H9 (cell line): ENCODE measurements at regions not wholly inside any gene's neighbourhood (a gene's known extent, or its start where the extent isn't known, plus 50 kb on each side); places are given as distances from the start of the nearest gene placed in this dataset.

ENCODE experiments used
- DNase-seq: peaks from one replicate; pipeline ENCODE4 v3.0.0-alpha.2; 2017
- H2AFZ ChIP-seq: one replicate; pipeline ENCODE4 v1.6.1; 2013; ENCODE audit warnings: mild to moderate bottlenecking, low read length, control low read depth, moderate library complexity
- H2AK5ac ChIP-seq: 2 replicates; pipeline ENCODE4 v1.6.1; 2013; ENCODE audit warnings: low read length, control low read depth, mixed read lengths; ENCODE audit not compliant: insufficient read length
- H2BK120ac ChIP-seq: one replicate; pipeline ENCODE4 v1.6.1; 2013; ENCODE audit warnings: low read depth, mild to moderate bottlenecking, low read length, control low read depth, inconsistent platforms; ENCODE audit not compliant: poor library complexity, severe bottlenecking
- H2BK12ac ChIP-seq: 2 replicates; pipeline ENCODE4 v1.6.1; 2013; ENCODE audit warnings: low read length, control low read depth, mixed read lengths, low read depth; ENCODE audit not compliant: insufficient read length
- H2BK15ac ChIP-seq: 2 replicates; pipeline ENCODE4 v1.6.1; 2013; ENCODE audit warnings: low read depth, low read length, control low read depth
- H2BK20ac ChIP-seq: one replicate; pipeline ENCODE4 v1.6.1; 2013; ENCODE audit warnings: low read depth, mild to moderate bottlenecking, low read length, control low read depth, inconsistent platforms; ENCODE audit not compliant: poor library complexity, severe bottlenecking
- H2BK5ac ChIP-seq: 2 replicates; pipeline ENCODE4 v1.6.1; 2013; ENCODE audit warnings: low read length, control low read depth, mixed read lengths; ENCODE audit not compliant: insufficient read length
- H3K14ac ChIP-seq: 2 replicates; pipeline ENCODE4 v1.6.1; 2013; ENCODE audit warnings: low read length, control low read depth; ENCODE audit not compliant: insufficient read depth
- H3K18ac ChIP-seq: 2 replicates; pipeline ENCODE4 v1.6.1; 2013; ENCODE audit warnings: low read depth, mild to moderate bottlenecking, mixed read lengths, low read length, control low read depth; ENCODE audit not compliant: insufficient read length
- H3K23ac ChIP-seq: 2 replicates; pipeline ENCODE4 v1.6.1; 2013; ENCODE audit warnings: low read length, control low read depth, mixed read lengths, low read depth; ENCODE audit not compliant: insufficient read length
- H3K23me2 ChIP-seq: 2 replicates; pipeline ENCODE4 v1.6.1; 2013; ENCODE audit warnings: low read depth, mild to moderate bottlenecking, mixed read lengths, low read length, control low read depth; ENCODE audit not compliant: insufficient read length, poor library complexity, severe bottlenecking
- H3K27ac ChIP-seq: 2 replicates; pipeline ENCODE4 v1.5.1; 2013; ENCODE audit warnings: low read length, control low read depth, mixed read lengths, low read depth; ENCODE audit not compliant: insufficient read length
- H3K27me3 ChIP-seq: 2 replicates; pipeline ENCODE4 v1.6.1; 2013; ENCODE audit warnings: low read length, control low read depth, inconsistent platforms; ENCODE audit not compliant: insufficient read depth
- H3K4ac ChIP-seq: 2 replicates; pipeline ENCODE4 v1.6.1; 2013; ENCODE audit warnings: low read depth, mild to moderate bottlenecking, control low read depth, inconsistent platforms, low read length, moderate library complexity
- H3K4me1 ChIP-seq: 2 replicates; pipeline ENCODE4 v1.6.1; 2013; ENCODE audit warnings: low read length, control low read depth, inconsistent platforms; ENCODE audit not compliant: insufficient read depth
- H3K4me2 ChIP-seq: 2 replicates; pipeline ENCODE4 v1.6.1; 2013; ENCODE audit warnings: low read length, control low read depth, mixed read lengths; ENCODE audit not compliant: insufficient read length, insufficient read depth
- H3K56ac ChIP-seq: 2 replicates; pipeline ENCODE4 v1.6.1; 2013; ENCODE audit warnings: low read depth, mild to moderate bottlenecking, mixed read lengths, low read length, control low read depth; ENCODE audit not compliant: insufficient read length
- H3K79me1 ChIP-seq: 2 replicates; pipeline ENCODE4 v1.6.1; 2013; ENCODE audit warnings: low read depth, mild to moderate bottlenecking, moderate library complexity, low read length, control low read depth, inconsistent platforms; ENCODE audit not compliant: insufficient read depth, poor library complexity, severe bottlenecking
- H3K79me2 ChIP-seq: 2 replicates; pipeline ENCODE4 v1.6.1; 2013; ENCODE audit warnings: low read length, control low read depth, inconsistent platforms; ENCODE audit not compliant: insufficient read depth
- H3K9ac ChIP-seq: 2 replicates; pipeline ENCODE4 v1.6.1; 2013; ENCODE audit warnings: low read length, control low read depth, mixed read lengths; ENCODE audit not compliant: insufficient read length; ENCODE audit errors: extremely low read depth
- H3K9me3 ChIP-seq: one replicate; pipeline ENCODE4 v1.6.1; 2013; ENCODE audit warnings: low read depth, low read length, inconsistent platforms; ENCODE audit not compliant: control insufficient read depth
- H3T11ph ChIP-seq: one replicate; pipeline ENCODE4 v1.6.1; 2013; ENCODE audit warnings: mild to moderate bottlenecking, low read length, control low read depth, inconsistent platforms
- H4K20me1 ChIP-seq: one replicate; pipeline ENCODE4 v1.6.1; 2013; ENCODE audit not compliant: control insufficient read depth, insufficient read length, insufficient read depth
- H4K5ac ChIP-seq: 2 replicates; pipeline ENCODE4 v1.6.1; 2013; ENCODE audit warnings: low read depth, mild to moderate bottlenecking, mixed read lengths, low read length, control low read depth; ENCODE audit not compliant: insufficient read length
- H4K8ac ChIP-seq: replicated peaks from 2 replicates; pipeline ENCODE4 v1.6.1; 2013; ENCODE audit warnings: low read length, control low read depth, mixed read lengths, low read depth; ENCODE audit not compliant: insufficient read length
- H4K91ac ChIP-seq: 2 replicates; pipeline ENCODE4 v1.6.1; 2013; ENCODE audit warnings: low read depth, mild to moderate bottlenecking, moderate library complexity, mixed read lengths, low read length, control low read depth; ENCODE audit not compliant: insufficient read length
- H3K27ac Mint-ChIP-seq, 3 experiments: 2 replicates in 2 of 3; 3 replicates in 1 of 3; pipeline ENCODE4 v1.8.0; 2020 to 2021; ENCODE audit warnings: mixed read lengths in 3 of 3, mild to moderate bottlenecking in 1 of 3, moderate library complexity in 1 of 3
- H3K27me3 Mint-ChIP-seq: 2 replicates; pipeline ENCODE4 v1.8.0; 2021; ENCODE audit warnings: low read depth, mild to moderate bottlenecking, moderate library complexity, mixed read lengths
- H3K36me3 Mint-ChIP-seq, 3 experiments: 2 replicates in 2 of 3; 3 replicates in 1 of 3; pipeline ENCODE4 v1.8.0; 2020 to 2021; ENCODE audit warnings: low read depth in 3 of 3, mixed read lengths in 3 of 3; ENCODE audit not compliant: insufficient read depth in 1 of 3
- H3K4me1 Mint-ChIP-seq, 2 experiments: 2 replicates each; pipeline ENCODE4 v1.8.0; 2020; ENCODE audit warnings: mixed read lengths in 2 of 2
- H3K4me3 Mint-ChIP-seq, 2 experiments: 2 replicates in 1 of 2; 3 replicates in 1 of 2; pipeline ENCODE4 v1.8.0; 2020 to 2021; ENCODE audit warnings: mild to moderate bottlenecking in 2 of 2, mixed read lengths in 2 of 2, moderate library complexity in 1 of 2
- H3K9me3 Mint-ChIP-seq, 2 experiments: 2 replicates in 1 of 2; 3 replicates in 1 of 2; pipeline ENCODE4 v1.8.0; 2020; ENCODE audit warnings: mild to moderate bottlenecking in 2 of 2, mixed read lengths in 2 of 2, moderate library complexity in 1 of 2
- CTCF ChIP-seq: fragments of 200-600 bp; sonication (generic); conservative IDR thresholded peaks from 3 replicates; pipeline ENCODE4 v1.8.0; 2021; ENCODE audit warnings: antibody characterized with exemption, mild to moderate bottlenecking
- WGBS: extraction: QIAGEN DNeasy Blood & Tissue Kit; methylation state at CpG from one replicate; pipeline ENCODE4 v1.1.7; 2013; ENCODE audit warnings: missing lambda C conversion rate, low lambda C conversion rate, mixed read lengths; ENCODE audit not compliant: insufficient read length; ENCODE audit errors: extremely low coverage; 5-methylcytosine and 5-hydroxymethylcytosine counted together

GRCh38 chr9:96084331-96084734, 208.8 kb downstream of the ERCC6L2 start:
- H3K9me3 ChIP-seq: no peaks in the 10 kb centered on the region
- H3K18ac ChIP-seq: no peak overlapping the region
- H2BK5ac ChIP-seq: no peak overlapping the region
- no peak overlapping the region for H3K9ac ChIP-seq
- H3K4ac ChIP-seq: no peak overlapping the region
- Mint-ChIP-seq H3K9me3 (no peaks in the 10 kb centered on the region), H3K27ac (no peak overlapping the region), H3K27me3 (peaks cover 2% of the 10 kb centered on the region; the same call in 1 of the 2 replicates), H3K4me1 (peaks cover 12 to 24% of the 10 kb centered on the region in 2 experiments), H3K36me3 (no peaks in the 10 kb centered on the region), H3K4me3 (no peak overlapping the region)
- H3K23ac ChIP-seq: no peak overlapping the region
- H3K14ac ChIP-seq: no peak overlapping the region
- TF ChIP-seq CTCF: no peak
- H3K56ac ChIP-seq: no peak overlapping the region
- H3K79me1 ChIP-seq: no peaks in the 10 kb centered on the region
- WGBS: no CpG with 5 or more reads among the region's 4 CpGs
- no peak overlapping the region for H2BK12ac ChIP-seq
- peaks cover 9% of the 10 kb centered on the region; the same call in 1 of the 2 replicates for H3K4me1 ChIP-seq
- DNase-seq: no peak
- no peak overlapping the region for H2BK20ac ChIP-seq
- H4K5ac ChIP-seq: no peak overlapping the region
- H3K27ac ChIP-seq: no peak overlapping the region
- H3T11ph ChIP-seq: no peak overlapping the region
- H3K23me2 ChIP-seq: no peaks in the 10 kb centered on the region
- H3K79me2 ChIP-seq: no peaks in the 10 kb centered on the region
- H2BK15ac ChIP-seq: no peak overlapping the region
- H4K8ac ChIP-seq: no peak overlapping the region
- H3K27me3 ChIP-seq: no peaks in the 10 kb centered on the region
- no peak overlapping the region for H3K4me2 ChIP-seq
- no peak overlapping the region for H2AFZ ChIP-seq
- no peak overlapping the region for H4K91ac ChIP-seq
- no peak overlapping the region for H2BK120ac ChIP-seq
- no peak overlapping the region for H2AK5ac ChIP-seq
- no peaks in the 10 kb centered on the region for H4K20me1 ChIP-seq
